AG09309 (cell line): ENCODE measurements at regions not wholly inside any gene's neighbourhood (a gene's known extent, or its start where the extent isn't known, plus 50 kb on each side); places are given as distances from the start of the nearest gene placed in this dataset.
"Not testable (repeated sequence)": the region's sequence is repeated elsewhere in the genome, so short reads cannot be mapped to it uniquely, and the experiment has no call there.

Source experiments
- DNase-seq: peaks from one replicate; pipeline ENCODE4 v3.0.0-alpha.2; 2010; ENCODE audit warnings: low read depth
- H3K4me3 ChIP-seq: 2 replicates; pipeline ENCODE4 v1.5.1; 2011; ENCODE audit warnings: mild to moderate bottlenecking, low read depth, low read length, moderate library complexity; ENCODE audit not compliant: control insufficient read depth
- TF ChIP-seq, protein P1 (sequence below): IDR thresholded peaks from 2 replicates; pipeline ENCODE4 v1.5.1; 2011; ENCODE audit warnings: mild to moderate bottlenecking, low read depth, low read length, inconsistent platforms; ENCODE audit not compliant: insufficient read depth, control insufficient read depth; ENCODE audit errors: missing control alignments

DNA sequence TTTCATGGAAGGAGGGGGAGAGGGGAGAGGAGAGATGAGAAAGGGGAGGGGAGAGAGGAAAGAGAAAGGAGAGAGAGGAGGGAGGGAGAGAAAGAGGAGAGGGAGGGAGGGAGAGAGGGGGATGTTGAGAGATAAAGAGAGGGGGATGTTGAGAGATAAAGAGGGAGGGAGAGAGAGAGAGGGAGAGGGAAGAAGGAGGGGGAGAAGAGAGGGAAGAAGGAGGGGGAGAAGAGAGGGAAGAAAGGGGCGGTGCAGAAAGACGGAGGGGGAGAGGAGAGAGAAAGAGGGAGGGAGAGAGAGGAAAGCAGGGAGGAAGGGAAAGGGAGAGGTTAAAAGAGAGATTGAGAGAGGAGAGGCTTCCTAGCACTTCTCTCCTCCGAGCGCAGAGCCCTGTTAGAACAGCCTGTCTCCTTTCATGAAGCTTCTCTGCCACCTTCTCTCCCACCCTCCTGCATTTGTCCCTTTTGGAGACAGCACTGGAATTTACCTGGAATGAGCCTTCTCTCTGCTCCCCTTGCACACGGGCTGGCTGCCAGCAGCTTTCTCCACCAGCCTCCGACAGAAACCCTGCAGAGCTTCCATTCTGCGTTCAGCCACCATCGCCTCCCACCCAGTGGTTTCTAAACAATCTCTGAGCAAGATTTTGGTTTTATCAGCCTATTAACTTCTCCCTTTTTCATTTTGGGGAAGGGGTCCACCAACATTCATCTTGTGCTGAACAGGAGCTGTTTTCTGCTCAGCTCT lies 74.0 kb upstream of the CARD11 start:
- DNase-seq: no peak
- TF ChIP-seq, protein P1, sequence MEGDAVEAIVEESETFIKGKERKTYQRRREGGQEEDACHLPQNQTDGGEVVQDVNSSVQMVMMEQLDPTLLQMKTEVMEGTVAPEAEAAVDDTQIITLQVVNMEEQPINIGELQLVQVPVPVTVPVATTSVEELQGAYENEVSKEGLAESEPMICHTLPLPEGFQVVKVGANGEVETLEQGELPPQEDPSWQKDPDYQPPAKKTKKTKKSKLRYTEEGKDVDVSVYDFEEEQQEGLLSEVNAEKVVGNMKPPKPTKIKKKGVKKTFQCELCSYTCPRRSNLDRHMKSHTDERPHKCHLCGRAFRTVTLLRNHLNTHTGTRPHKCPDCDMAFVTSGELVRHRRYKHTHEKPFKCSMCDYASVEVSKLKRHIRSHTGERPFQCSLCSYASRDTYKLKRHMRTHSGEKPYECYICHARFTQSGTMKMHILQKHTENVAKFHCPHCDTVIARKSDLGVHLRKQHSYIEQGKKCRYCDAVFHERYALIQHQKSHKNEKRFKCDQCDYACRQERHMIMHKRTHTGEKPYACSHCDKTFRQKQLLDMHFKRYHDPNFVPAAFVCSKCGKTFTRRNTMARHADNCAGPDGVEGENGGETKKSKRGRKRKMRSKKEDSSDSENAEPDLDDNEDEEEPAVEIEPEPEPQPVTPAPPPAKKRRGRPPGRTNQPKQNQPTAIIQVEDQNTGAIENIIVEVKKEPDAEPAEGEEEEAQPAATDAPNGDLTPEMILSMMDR: no peak

DNA sequence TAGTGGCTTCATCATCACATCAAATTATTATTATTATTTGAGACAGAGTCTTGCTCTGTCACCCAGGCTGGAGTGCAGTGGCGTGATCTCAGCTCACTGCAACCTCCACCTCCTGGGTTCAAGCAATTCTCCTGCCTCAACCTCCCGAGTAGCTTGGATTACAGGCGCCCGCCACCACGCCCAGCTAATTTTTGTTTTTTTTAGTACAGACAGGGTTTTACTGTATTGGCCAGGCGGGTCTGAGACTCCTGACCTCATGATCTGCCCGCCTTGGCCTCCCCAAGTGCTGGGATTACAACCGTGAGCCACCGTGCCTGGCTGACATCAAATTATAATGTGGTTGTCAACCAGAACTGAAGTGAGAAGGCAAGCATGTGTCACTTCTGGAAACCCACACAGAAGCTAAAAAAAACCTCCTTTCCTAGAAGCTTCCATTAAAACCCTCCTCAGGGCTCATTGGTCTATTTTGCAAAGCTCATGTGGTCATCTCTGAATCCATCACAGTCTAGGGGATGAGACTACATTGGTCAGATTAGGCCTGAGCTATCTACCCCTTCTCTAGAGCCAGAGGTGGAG lies 75.8 kb upstream of the CARD11 start:
- H3K4me3 ChIP-seq, DNase-seq: not testable (repeated sequence)

More for the DNA sequence above, 74.0 kb upstream of the CARD11 start:
- H3K4me3 ChIP-seq: no peak overlapping the region

DNA sequence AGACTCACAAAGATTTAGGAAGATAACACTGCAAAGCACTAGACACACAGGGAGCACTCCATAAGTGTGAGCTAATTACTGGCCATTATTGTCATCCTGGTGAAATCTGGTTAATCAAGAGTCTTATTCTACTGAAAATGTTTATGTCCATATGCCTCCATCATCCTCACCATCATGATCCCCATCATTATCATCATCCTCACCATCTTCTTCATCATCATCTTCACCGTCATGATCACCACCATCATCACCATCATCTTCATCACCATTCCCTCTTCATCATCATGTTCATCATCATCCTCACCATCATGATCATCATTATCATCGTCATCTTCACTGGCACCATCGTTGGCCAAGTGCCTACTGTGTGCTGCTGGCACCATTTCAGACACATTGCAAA lies 76.3 kb upstream of the CARD11 start:
- H3K4me3 ChIP-seq: no peak overlapping the region
- DNase-seq: no peak
- TF ChIP-seq, protein P1: no peak

DNA sequence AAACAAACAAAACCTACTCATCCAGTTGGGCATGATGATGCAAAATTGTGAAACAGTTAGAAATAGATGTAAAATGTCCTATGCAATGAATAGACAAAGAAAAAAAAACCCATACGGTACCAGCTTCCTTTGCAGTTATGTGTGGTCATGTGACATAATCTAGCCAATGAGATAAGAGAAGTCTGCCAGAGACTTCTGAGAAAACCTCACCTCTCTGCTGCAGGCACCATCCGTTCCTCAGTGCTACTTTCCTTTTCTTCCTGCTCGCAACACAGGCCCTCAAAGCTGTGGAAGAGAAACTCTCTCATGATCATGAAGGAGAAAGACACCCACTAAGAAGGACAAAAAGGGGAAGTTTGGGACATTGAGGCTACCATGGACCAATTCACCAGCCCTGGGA lies 76.8 kb upstream of the CARD11 start:
- no peak overlapping the region for H3K4me3 ChIP-seq

DNA sequence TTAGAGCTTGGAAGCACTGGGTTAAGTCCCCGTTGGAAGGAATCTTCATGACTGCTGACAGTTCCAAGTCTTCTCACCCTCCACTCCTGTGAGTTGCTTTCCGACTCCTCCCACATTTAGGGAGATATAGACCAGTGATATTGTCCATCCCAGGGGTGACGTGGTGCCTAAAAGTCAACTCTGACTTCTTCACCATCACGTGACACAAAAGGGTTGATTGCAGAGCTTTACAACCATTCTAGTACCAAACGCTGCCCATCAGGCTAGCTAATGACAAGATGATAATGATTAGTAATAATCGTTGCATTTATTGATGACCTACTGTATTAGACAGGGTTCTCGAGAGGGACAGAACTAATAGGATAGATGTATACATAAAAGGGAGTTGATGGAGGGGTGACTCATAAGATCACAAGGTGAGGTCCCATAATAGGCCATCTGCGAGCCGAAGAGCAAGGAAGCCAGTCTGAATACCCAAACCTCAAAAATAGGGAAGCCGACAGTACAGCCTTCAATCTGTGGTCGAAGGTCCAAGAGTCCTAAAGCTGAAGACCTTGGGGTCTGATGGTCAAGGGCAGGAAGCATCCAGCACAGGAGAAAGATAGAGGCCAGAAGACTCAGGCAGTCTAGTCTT lies 85.3 kb upstream of the CARD11 start:
- TF ChIP-seq, protein P1: no peak
- no peak overlapping the region for H3K4me3 ChIP-seq
- no peak for DNase-seq

More for the DNA sequence above, 76.8 kb upstream of the CARD11 start:
- no peak for DNase-seq
- TF ChIP-seq, protein P1: no peak

DNA sequence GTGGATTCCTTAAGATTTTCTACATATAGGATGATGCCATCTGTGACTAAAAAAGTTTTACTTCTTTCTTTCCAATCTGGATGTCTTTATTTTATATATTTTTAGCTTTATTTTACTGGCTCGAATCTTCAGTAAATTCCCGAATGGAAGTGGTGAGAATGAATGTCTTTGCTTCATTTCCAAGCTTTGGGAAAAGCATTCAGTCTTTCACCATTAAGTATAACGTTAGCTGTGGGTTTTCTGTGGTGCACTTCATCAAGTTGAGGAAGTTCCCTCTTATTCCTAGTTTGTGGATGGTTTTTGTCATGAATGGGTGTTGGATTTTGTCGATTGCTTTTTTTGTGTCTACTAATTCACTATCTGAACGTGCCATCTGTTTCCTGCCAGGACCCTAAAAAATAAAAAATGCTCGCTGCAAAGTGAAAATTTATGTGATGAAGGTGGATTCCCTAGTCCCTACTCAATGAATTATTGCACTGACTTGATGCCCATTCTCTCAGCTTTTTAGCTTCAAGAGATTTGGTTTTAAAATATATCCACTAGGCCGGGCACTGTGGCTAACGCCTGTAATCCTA lies 90.2 kb upstream of the CARD11 start:
- no peak for DNase-seq
- no peak overlapping the region for H3K4me3 ChIP-seq
- TF ChIP-seq, protein P1: no peak

DNA sequence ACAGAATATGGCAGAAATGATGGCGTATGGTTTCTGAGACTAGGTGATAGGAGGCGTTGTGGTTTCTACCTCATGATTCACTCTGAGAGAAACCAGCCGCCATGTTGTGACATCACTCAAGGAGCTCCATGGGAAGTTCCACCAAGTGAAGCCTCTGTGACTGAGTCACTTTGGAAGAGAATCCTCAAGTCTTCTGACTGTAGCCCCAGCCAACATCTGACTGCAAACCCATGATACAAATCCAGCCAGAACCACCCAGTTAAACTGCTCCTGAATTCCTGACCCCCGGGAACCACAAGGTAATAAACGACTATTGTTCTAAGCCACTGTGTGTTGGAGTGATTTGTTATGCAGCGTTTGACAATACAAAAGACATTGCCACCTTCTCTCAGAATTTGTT lies 91.1 kb upstream of the CARD11 start:
- DNase-seq: no peak
- H3K4me3 ChIP-seq: no peak overlapping the region
- TF ChIP-seq, protein P1: no peak
